Suprapubic skin (tissue), 4 donors: ENCODE measurements at regions not wholly inside any gene's neighbourhood (a gene's known extent, or its start where the extent isn't known, plus 50 kb on each side); places are given as distances from the start of the nearest gene placed in this dataset.

Experiments
- CTCF ChIP-seq, 2 donors: fragments of 200-600 bp in 1 of 2; fragments of 450-650 bp in 1 of 2; sonication (generic) in 1 of 2; IDR thresholded peaks; one replicate each; pipeline ENCODE4 v1.5.1; 2016 to 2019; ENCODE audit warnings: antibody characterized with exemption in 2 of 2, mild to moderate bottlenecking in 1 of 2, moderate library complexity in 1 of 2
- EP300 ChIP-seq: sonication (generic); formaldehyde crosslinking; IDR thresholded peaks from one replicate; pipeline ENCODE4 v1.6.1; 2017; ENCODE audit warnings: antibody characterized with exemption
- POLR2A ChIP-seq, 2 donors: fragments of 450-650 bp; IDR thresholded peaks; one replicate each; pipeline ENCODE4 v1.6.1; 2017; ENCODE audit warnings: antibody characterized with exemption in 2 of 2, mild to moderate bottlenecking in 2 of 2, moderate library complexity in 2 of 2
- POLR2AphosphoS5 ChIP-seq, 3 donors: sonication (generic); formaldehyde crosslinking; IDR thresholded peaks; one replicate each; pipeline ENCODE4 v1.6.1; 2017; ENCODE audit warnings: antibody characterized with exemption in 3 of 3

GRCh38 chr13:84605927-84606326, 723.7 kb upstream of the SLITRK1 start:
- no peak for TF ChIP-seq CTCF (IDR thresholded peaks at IDR 0.05)
- TF ChIP-seq POLR2AphosphoS5 (IDR thresholded peaks at IDR 0.05) = no peak
- no peak for TF ChIP-seq POLR2A (IDR thresholded peaks at IDR 0.05)
- no peak for TF ChIP-seq EP300
